HG02588 (cell line): ENCODE measurements at regions not wholly inside any gene's neighbourhood (a gene's known extent, or its start where the extent isn't known, plus 50 kb on each side); places are given as distances from the start of the nearest gene placed in this dataset.
"Not testable (repeated sequence)": the region's sequence is repeated elsewhere in the genome, so short reads cannot be mapped to it uniquely, and the experiment has no call there.

ENCODE experiments used
- ATAC-seq: cut with Tn5 transposase; IDR thresholded peaks from one replicate; pipeline ENCODE4 v1.9.1; 2021; ENCODE audit warnings: mild to moderate bottlenecking, moderate library complexity; ENCODE audit not compliant: unreplicated experiment

- no peak for ATAC-seq
These were observed 138.4 kb downstream of the TFCP2L1 start for GRCh38 chr2:121146630-121147029.

GRCh38 chr2:121147766-121148165 lies 137.2 kb downstream of the TFCP2L1 start:
- ATAC-seq, result no peak

DNA sequence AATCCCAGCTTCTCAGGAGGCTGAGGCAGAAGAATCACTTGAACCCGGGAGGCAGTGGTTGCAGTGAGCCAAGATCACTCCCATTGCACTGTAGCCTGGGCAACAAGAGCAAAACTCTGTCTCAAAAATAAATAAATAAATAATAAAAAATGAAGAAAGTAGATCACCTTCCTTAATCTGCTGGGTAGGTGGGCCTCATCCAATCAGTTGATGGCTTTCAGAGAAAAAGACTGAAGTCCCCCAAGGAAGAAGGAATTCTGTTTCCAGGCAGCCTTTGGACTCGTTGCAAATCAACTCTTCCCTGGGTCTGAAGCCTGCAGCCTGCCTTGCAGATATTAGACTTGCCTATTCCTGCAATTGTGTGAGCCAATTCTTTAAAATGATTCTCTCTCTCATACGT lies 136.5 kb downstream of the TFCP2L1 start:
- ATAC-seq, result no peak

DNA sequence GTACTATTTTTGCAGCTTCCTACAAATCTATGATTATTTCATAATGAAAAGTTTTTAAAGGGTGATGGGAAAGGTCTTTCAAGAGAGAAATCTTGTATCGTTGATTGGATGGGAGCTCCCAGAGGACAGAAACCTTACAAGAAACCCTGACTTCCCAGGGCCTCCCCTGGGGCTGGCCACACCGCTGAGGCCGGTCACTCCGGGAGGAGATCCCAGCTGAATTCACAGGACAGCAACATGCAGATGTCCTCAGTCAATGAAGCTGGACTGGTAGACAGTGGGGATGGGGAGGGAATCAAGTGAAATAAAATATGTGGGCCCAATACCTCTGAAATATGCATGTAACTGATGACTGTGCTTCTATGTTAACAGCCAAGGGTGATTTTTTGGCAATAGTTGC lies 135.6 kb downstream of the TFCP2L1 start:
- no peak for ATAC-seq

DNA sequence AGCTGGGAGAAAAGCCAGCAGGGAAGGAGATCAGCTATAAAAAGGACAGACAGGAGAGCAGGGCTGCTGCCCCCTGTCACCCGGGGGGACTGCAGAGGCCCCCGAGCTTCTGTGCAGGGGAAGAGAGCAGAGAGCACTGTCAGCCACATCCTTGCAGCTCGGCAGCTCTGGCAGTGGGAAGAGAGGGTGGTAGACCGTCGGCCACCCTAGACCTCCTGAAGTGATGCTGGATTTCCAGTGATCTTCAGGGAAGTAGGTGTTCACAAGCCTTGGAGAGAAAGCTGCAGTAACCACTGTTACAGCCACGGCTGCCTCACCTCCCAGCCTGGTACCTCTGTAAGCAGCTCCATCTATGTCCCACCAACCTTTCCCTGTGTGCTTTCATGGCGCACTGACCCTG lies 134.9 kb downstream of the TFCP2L1 start:
- no peak for ATAC-seq

GRCh38 chr2:121150713-121151112 lies 134.3 kb downstream of the TFCP2L1 start:
- no peak for ATAC-seq

GRCh38 chr2:121151311-121152109 lies 133.5 kb downstream of the TFCP2L1 start:
- ATAC-seq, result no peak

- no peak for ATAC-seq
These were observed 132.1 kb downstream of the TFCP2L1 start for GRCh38 chr2:121152861-121153260.

DNA sequence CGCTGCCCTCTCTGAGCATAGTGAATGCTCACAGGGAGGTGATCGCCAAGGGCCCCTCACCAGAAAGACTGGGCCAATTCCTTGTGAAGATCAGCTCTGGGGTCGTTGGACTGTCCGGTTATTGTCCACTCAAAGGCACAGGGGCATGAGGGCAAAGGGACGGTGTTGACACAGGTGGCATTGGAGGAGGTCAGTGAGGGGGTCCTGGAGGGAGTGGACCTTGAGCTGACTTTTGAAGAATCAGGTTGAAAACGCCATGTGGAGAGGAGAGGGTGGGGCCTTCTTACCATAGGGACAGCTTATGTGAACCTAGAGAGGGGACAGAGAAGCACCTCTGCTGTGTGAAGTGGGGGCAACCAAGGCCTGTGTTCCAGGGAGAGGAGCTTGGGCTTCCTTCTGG lies 131.5 kb downstream of the TFCP2L1 start:
- ATAC-seq, result no peak

DNA sequence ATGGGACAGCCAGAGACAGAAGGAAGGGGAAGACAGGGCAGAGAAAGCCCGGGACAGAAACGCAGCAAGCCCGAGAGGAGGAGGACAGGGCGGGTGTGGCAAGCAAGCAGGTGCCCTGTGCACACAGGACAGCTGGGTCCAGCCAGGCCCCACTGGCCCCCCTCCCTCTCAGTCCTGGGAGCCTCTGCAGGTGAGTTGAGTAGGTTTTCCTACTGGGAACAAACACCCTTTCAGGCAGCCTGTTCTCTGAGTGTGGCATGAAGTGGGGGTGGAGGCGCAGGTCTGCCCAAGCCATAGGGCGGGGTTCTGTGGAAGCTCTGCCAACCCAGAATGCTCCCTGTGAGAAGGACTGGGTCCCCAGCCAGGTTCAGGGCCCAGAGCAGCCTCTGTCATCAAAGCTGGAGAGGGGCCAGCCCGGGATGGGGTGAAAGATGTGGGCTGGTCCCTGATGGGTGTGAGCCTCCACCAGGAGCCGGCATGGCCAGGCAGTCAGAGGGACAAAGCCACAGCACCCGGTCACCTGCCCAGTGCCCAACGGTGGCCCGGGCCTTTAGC lies 129.4 kb downstream of the TFCP2L1 start:
- no peak for ATAC-seq

DNA sequence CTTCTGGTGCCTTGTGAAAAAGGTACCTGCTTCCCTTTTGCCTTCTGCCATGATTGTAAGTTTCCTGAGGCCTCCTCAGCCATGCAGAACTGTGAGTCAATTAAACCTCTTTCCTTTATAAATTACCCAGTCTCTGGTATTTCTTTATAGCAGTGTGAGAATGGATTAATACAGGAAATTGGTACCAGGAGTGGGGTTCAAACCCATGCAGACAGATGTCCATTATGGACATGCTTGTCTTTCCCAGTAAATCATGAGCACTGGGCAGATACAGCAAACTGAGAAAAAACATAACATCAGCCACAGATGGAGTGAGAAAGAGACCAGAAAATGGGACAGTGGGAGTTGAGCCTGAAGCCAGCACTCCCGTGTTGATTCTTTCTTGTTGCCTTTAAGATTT lies 127.5 kb downstream of the TFCP2L1 start:
- not testable (repeated sequence) for ATAC-seq

DNA sequence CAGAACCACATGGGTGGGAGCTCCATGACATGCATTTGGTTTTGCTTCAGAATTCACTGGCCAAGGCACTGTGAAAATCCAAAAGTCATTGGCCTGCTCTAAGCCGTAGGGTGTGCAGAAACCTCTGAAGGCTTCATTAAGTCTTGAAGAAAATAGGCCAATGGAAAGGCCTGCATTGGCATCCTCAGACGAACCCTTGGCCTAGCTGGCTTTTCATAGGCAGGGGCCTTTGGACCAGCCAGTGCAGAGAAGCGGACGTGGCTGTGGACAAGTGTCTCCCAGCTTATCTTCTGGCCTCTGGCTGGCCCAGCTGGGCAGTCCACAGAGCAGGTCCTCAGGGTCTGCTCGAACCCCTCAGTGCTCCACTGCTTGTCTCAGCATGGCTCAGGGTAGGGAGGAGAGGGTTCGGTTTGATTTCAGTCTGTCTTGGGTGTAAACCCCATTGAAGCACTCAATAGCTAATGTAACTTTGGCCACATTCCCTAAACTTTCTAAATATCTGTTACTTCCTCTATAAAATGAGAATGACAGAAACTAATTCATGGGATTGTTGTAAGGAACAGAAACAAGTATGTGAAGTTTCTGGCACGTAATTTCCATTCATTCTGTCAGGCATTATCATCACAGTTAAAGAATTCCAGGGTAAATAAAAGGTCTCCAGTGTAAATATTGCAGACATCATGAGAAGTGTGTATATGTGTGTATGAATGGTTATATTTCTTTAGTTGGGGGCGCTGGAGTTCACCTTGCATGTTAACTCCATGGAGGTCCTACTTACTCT lies 125.5 kb downstream of the TFCP2L1 start:
- ATAC-seq, result no peak

DNA sequence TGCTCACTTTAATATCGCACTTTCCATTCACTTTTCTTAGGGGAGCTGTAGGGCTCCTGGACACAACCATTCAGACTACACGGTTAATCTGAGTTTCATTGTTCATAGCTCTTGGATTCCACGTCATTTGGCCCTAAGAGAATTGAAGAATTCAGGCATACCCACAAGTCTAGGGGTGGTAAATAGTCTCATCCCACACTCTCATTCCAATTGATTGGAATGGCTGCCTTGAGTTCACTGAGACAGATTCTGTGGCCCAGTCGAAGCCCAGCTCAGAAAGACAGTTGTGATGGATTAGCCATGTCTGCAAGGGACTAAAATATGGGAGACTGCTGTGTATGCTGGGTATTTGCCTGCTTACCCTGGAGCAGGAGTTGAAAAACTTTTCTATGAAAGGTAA lies 124.6 kb downstream of the TFCP2L1 start:
- no peak for ATAC-seq

GRCh38 chr2:121161272-121161671 lies 123.7 kb downstream of the TFCP2L1 start:
- ATAC-seq, result no peak

GRCh38 chr2:121162893-121163292 lies 122.1 kb downstream of the TFCP2L1 start:
- ATAC-seq, result no peak

DNA sequence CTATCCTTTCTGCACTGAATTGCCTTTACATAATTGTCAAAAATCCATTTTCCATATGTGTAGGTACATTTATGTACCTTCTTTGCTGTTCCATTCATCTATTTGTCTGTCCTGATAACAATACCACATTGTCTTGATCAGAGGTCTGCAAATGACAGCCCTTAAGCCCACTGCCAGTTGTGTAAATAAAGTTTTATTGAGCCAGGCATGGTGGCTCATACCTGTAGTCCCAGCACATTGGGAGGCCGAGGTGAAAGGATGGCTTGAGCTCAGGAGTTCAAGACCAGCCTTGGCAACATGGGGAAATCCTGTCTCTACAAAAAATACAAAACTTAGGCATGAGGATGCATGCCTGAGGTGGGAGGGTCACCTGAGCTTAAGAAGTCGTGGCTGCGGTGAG lies 121.0 kb downstream of the TFCP2L1 start:
- ATAC-seq, result no peak

- ATAC-seq, result no peak
These were observed 119.9 kb downstream of the TFCP2L1 start for GRCh38 chr2:121165038-121165542.
